CD4-positive, alpha-beta T cell treated with Interferon alpha-2 for 1 hour (primary cell): ENCODE measurements at regions not wholly inside any gene's neighbourhood (a gene's known extent, or its start where the extent isn't known, plus 50 kb on each side); places are given as distances from the start of the nearest gene placed in this dataset.
"Not testable (repeated sequence)": the region's sequence is repeated elsewhere in the genome, so short reads cannot be mapped to it uniquely, and the experiment has no call there.

Experiments
- DNase-seq, 2 donors: peaks; one replicate each; pipeline ENCODE4 v3.0.0-alpha.2; 2020 to 2022

- DNase-seq, result no peak
These were observed 559.1 kb upstream of the TRPC7 start for GRCh38 chr5:136924490-136924889.

- DNase-seq, result no peak
These were observed 545.3 kb upstream of the TRPC7 start for GRCh38 chr5:136910625-136911024.

GRCh38 chr5:136909906-136910305, 544.6 kb upstream of the TRPC7 start:
- no peak for DNase-seq

GRCh38 chr5:136907371-136907770, 542.0 kb upstream of the TRPC7 start:
- DNase-seq, result no peak

GRCh38 chr5:136906545-136906944, 541.2 kb upstream of the TRPC7 start:
- DNase-seq, result no peak

- no peak for DNase-seq
These were observed 540.2 kb upstream of the TRPC7 start for GRCh38 chr5:136905571-136905970.

GRCh38 chr5:136894070-136894469, 528.7 kb upstream of the TRPC7 start:
- DNase-seq, result no peak

GRCh38 chr5:136892000-136892399, 526.7 kb upstream of the TRPC7 start:
- no peak for DNase-seq

GRCh38 chr5:136891175-136891972, 526.0 kb upstream of the TRPC7 start:
- no peak for DNase-seq

GRCh38 chr5:136890431-136891148, 525.2 kb upstream of the TRPC7 start:
- DNase-seq, result no peak

- DNase-seq, result no peak
These were observed 521.3 kb upstream of the TRPC7 start for GRCh38 chr5:136886608-136887007.

- DNase-seq, result no peak
These were observed 499.6 kb upstream of the TRPC7 start for GRCh38 chr5:136864960-136865359.

GRCh38 chr5:136856648-136857047, 491.3 kb upstream of the TRPC7 start:
- no peak for DNase-seq

GRCh38 chr5:136853971-136854370, 488.6 kb upstream of the TRPC7 start:
- no peak for DNase-seq

GRCh38 chr5:136840601-136841000, 475.3 kb upstream of the TRPC7 start:
- DNase-seq, result no peak

- no peak for DNase-seq
These were observed 470.7 kb upstream of the TRPC7 start for GRCh38 chr5:136836093-136836492.

- DNase-seq, result no peak
These were observed 455.5 kb upstream of the TRPC7 start for GRCh38 chr5:136820848-136821247.

- no peak for DNase-seq
These were observed 454.4 kb upstream of the TRPC7 start for GRCh38 chr5:136819526-136820302.

- no peak for DNase-seq
These were observed 451.0 kb upstream of the TRPC7 start for GRCh38 chr5:136816327-136816726.

- DNase-seq, result no peak
These were observed 449.5 kb upstream of the TRPC7 start for GRCh38 chr5:136814619-136815378.

GRCh38 chr5:136812270-136812669, 446.9 kb upstream of the TRPC7 start:
- DNase-seq, result not testable (repeated sequence)

- DNase-seq, result no peak
These were observed 446.2 kb upstream of the TRPC7 start for GRCh38 chr5:136811551-136811950.

GRCh38 chr5:136811086-136811485, 445.7 kb upstream of the TRPC7 start:
- no peak for DNase-seq
